NCI-H1417 (cell line): ENCODE measurements at regions not wholly inside any gene's neighbourhood (a gene's known extent, or its start where the extent isn't known, plus 50 kb on each side); places are given as distances from the start of the nearest gene placed in this dataset.

Experiments
- DNase-seq, 3 experiments: peaks; one replicate each; lab custom pipeline; 2025; lab: John Stamatoyannopoulos, UW

DNA sequence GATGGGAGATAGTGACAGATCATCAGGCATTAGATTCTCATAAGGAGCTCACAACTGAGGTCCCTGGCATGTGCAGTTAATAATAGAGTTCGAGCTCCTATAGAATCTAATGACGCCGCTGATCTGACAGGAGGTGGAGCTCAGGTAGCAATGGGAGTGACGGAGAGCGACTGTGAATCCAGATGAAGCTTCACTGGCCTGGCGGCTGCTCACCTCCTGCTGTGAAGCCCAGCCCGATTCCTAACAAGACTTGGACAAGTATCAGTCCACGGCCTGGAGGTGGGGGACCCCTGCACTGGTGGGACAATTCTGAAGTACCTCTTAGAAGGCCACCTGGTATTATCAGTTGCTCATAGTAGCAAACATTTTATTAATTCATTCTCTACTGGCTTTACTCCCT lies 377.9 kb upstream of the ITGA1 start:
- no peak for DNase-seq

GRCh38 chr5:52419357-52419756 lies 368.4 kb upstream of the ITGA1 start:
- no peak for DNase-seq

DNA sequence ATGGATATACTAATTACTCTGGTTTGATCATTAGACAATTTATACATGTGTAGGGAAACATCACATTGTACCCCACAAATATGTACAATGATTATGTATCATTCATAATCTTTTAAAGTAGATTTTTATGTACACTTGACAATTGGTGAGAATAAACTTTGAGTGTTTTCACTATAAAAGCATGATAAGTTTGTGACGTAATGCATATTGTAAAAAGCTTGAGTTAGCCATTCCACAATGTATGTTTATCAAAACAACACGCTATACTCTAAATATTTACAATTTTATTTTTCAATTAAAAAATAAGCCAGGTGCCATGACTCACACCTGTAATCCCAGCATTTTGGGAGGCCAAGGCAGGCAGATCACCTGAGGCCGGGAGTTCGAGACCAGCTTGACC lies 360.1 kb upstream of the ITGA1 start:
- DNase-seq, result no peak

DNA sequence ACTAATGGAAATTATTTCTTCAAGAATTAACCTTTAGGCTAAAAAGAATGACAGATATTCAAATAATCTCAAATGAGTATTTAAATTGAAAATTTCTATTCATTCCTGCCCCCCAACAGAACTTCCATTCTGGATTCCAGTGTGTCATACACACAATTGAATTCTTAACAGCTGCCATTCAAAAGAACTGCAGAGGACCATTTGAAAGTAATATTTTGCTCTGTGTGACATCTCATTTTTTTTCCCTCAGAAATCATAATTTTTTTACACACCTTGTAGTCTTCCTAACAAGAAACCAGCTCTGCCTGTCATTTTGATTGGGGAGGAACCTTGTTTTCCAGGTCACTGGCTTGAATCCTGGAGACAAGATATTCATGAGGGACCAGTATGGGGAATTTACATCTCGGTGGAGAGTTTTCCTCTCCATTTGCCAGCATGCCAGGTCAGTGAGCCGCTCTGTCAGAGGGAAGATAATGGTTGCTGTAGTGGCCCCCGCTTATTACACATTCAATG lies 358.7 kb upstream of the ITGA1 start:
- no peak for DNase-seq

- DNase-seq, result no peak
These were observed 345.9 kb upstream of the ITGA1 start for GRCh38 chr5:52441768-52442167.

DNA sequence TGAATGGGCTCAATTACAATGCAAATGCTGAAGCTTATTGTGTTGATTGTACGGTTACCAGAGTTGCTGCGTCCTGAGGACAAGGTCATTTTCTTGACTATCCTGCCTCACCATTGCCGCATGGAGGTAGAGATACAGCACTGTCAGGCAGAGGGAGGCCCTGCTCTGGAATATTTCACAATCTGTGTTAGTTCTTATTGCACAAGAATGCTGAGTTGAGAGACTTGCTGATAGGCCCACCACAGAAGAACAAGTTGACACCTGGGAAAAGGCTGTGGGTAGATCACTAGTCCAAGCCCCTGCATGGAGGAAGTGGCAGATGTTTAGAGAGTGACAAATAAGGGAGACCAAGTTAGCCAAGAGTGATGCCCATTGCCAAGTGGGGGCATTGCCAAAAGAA lies 344.5 kb upstream of the ITGA1 start:
- DNase-seq, result no peak

DNA sequence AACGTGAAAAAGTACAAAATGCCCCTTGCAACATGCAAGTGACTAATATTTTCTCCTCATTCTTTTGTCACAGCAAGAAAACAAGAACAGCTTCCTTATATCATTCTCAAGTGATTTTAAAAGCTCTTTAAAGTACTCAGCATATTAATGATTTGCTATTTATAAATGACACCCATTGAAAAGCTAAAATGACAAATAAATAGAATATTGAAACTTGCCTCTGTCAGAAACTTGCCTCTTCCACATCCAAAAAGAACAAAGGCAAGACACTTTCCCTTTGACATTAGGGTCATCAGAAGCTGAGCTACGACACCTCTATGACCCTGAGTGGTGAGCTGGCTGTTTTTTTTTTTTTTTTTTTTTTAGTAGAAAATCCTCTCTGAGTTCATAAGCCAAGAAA lies 339.6 kb upstream of the ITGA1 start:
- no peak for DNase-seq

DNA sequence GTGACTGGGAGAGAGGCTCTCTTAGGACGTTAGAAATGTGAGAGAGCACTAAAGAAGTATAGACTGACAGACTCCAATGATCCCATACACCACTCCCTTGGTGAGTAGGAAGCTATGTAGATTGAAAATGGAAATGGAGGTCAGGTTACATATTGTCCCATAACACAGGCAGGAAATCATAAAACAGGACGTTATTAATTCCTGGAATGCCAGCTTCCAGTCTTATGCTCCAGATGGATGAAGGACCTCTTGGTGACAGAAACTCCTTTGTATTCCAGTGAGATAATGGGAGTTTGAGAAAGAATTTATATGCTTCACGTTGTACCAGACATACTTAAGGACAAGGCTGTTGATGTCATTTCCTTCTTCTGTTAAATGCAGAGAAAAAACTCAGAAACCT lies 338.2 kb upstream of the ITGA1 start:
- DNase-seq, result no peak

- DNase-seq, result no peak
These were observed 335.6 kb upstream of the ITGA1 start for GRCh38 chr5:52452098-52452497.

DNA sequence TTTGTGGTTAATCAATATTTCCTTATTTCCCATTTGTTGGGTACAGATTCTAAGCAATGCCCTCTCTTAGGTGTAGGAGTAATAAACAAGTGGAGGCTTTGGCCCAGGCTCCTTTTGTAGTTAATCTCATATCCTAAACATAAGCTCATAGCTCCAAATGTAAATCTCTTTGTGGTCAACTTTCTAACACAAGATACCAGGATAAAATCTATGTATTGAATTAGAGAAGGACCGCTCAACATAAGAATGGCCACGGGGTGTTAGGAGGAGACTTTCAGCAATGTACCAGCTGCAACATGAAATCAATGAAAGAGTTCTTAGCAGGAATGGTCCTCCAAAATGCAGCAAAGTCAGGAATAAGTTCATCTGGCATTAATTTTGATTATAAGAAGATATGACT lies 334.5 kb upstream of the ITGA1 start:
- DNase-seq, result no peak

GRCh38 chr5:52455920-52456319 lies 331.8 kb upstream of the ITGA1 start:
- no peak for DNase-seq

- DNase-seq, result peak in 1 of 3 experiments; percentile 15
These were observed 329.9 kb upstream of the ITGA1 start for GRCh38 chr5:52457810-52458209.

DNA sequence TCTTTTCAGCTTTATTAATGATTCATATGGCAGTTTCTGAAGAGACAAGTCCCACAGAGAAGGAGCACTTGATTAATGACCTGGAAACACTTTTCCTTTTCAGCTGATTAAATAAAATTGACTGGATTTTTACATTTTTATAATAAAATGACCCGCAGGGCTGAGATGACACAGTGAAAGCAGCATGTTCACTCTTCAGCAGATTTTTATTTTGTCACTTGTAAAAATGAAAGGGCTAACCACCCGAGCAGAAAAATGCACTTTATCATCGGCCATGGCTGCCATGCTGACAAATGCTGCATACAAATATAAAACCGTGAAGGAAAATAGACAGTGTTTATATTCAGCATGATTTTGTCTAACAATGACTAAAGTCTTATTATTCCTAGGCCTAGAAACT lies 321.6 kb upstream of the ITGA1 start:
- peak in 2 of 3 experiments; percentile 33 to 81 for DNase-seq

DNA sequence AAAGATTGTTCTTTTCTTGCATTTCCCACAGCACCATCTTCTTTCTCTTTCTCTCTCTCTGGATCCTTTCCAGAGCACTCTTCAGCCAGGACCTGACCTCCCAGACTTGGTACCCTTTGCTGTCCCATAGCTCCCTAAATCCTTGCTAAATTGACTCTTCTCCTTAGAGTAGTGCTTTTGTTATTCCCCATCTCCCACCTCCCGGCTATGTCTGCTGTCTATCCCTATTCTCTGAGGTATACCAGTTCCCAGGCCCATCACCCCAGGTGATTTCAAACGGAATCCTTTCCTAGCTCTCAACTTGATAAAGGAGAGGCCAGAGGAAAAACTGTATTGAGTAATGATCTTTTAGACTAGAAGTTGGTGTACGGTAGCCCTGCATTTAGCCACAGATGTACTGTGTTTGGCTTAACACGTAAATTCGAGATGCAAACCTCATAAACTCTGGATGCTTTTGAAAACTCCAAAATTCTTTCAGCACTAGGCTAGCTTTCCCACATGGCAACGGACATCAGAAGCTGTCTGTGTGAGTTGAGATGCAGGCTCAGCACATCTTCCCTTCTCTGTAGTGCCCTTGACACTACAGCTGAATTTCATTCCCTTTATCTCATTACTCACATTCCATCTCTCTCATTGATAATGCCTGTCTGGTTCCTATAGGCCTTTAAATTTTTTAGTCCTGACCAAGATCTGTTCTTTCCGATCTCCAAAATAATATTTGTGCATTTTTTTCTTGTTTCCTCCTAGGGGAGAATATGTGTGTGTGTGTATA lies 320.8 kb upstream of the ITGA1 start:
- no peak for DNase-seq

DNA sequence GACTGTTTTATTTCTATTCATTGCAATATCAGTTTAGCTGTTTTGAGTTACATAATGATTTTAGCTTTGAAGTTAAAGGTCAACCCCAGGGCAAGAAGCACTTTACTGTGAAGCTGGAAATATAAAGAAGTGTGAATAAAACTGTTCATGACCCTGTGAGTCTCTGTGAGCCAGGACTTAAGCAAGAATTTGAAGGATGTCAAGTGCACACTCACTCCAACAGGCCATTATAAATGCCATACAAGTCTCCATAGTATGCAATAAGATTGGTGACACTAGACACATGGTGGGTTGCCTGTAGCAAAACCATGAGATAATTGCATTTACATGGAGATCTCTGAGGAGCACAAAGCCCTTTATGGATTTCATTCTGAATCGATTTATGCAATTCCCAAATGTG lies 318.7 kb upstream of the ITGA1 start:
- DNase-seq, result no peak

DNA sequence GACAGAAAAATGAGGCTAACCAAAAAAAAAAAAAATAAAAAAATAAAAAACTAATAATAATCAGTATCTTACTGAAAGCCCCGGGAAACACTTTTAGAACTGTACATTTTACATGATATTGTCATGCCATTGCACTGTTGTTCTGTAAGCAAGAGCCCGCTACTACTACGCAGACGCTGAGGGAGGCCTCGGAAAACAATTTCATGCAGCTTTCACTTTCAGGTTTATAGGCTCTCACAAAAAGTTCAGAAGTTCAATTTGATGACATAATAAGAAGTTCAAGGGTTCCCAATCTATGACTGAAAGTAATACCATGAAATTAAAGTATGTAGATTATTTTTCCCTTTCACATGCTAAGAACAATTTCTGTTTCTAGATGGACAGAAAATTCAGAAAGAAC lies 318.3 kb upstream of the ITGA1 start:
- DNase-seq, result no peak

GRCh38 chr5:52469835-52470234 lies 317.9 kb upstream of the ITGA1 start:
- DNase-seq, result no peak

- DNase-seq, result no peak
These were observed 311.4 kb upstream of the ITGA1 start for GRCh38 chr5:52476346-52476745.

- no peak for DNase-seq
These were observed 306.5 kb upstream of the ITGA1 start for GRCh38 chr5:52481201-52481600.

DNA sequence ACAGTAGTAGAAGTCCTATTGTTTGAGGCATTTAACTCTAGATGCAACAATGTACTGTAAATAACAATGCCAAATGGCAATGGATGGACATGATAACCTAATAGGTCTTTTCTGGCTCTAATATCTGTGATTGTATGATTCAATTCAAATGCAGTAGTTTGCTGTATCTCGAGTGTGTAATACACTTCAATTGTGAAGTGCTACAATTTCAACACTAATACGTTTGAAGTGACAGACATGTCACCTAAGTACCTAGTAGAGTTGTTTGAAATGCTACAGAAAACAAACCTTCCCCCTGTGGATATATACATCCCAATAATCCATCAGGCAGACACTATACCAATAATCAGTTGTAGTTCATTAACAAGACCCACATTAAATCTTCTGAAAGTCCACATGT lies 305.9 kb upstream of the ITGA1 start:
- peak in 1 of 3 experiments; percentile 34 for DNase-seq

DNA sequence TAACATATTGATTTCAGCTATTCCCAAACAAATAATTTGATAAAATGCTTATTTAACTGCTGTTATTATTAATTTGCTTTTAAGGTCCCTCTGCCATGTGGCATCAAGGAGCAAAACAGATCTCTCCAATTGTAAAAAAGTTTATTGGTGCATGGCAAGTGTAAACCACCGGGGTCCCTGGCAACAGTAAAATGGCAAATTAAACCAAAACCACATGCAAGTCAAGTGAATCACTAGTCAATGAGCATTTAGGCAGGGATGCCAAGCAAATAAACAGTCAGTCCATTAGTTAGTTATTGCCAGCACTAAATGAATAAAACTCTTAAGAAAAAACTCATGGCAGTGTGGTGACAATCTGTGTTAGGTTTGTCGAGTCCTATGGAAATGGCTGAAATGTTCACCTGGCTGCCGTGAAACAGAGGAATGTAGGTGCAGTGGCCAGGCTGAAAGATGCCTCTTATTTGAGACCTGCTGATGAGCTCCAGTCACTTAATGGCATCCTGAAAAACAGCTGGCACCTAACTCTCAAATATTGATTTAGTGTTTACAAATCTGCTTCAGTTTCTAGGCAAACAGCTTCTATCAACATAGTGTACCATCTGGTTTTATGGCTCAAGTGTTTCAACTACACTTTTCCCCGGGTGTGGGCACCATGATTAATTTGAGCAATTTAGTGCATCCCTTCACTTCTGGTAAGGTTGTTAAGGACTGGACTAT lies 296.5 kb upstream of the ITGA1 start:
- DNase-seq, result peak; percentile 60 to 95 (median 91)

DNA sequence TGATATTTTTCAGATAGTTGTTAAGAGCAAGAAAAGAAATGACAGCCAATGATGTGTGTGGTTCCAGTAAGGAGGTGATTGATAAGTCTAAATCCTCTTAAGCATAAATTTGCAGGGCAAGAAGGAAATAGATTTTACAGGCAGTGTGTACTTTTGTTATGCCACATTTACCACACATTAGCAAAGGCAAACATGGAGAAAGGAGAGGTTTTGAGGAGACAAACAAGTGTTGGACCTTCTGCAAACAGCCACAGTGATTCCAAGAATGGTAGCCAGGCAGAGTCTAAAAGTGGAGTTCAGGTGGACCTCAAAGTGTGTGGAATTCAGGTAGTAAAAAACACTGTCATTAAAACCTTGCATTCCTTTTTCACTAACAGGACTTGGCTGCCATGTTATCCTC lies 295.9 kb upstream of the ITGA1 start:
- peak in 2 of 3 experiments; percentile 83 to 95 for DNase-seq

GRCh38 chr5:52497133-52497693 lies 290.5 kb upstream of the ITGA1 start:
- DNase-seq, result peak in 1 of 3 experiments; percentile 29
